ENCODE measurements at regions not wholly inside any gene's neighbourhood (a gene's known extent, or its start where the extent isn't known, plus 50 kb on each side); places are given as distances from the start of the nearest gene placed in this dataset.

GRCh38 chr9:73470766-73471165, 319.1 kb downstream of the ANXA1 start:
- no peak overlapping the region for H3K4me3 ChIP-seq (ENCODE audit: low read depth, low read length)
- TF ChIP-seq CTCF (IDR thresholded peaks at IDR 0.05; ENCODE audit: insufficient read depth, low read depth, low read length, missing control alignments), result no peak
- DNase-seq (ENCODE audit: low read depth), result no peak

GRCh38 chr9:73474002-73474600, 322.4 kb downstream of the ANXA1 start:
- no peak for TF ChIP-seq CTCF (IDR thresholded peaks at IDR 0.05; ENCODE audit: insufficient read depth, low read depth, low read length, missing control alignments)
- no peak overlapping the region for H3K4me3 ChIP-seq (ENCODE audit: low read depth, low read length)
- no peak for DNase-seq (ENCODE audit: low read depth)

GRCh38 chr9:73474625-73475024, 323.0 kb downstream of the ANXA1 start:
- no peak for DNase-seq (ENCODE audit: low read depth)
- no peak overlapping the region for H3K4me3 ChIP-seq (ENCODE audit: low read depth, low read length)
- no peak for TF ChIP-seq CTCF (IDR thresholded peaks at IDR 0.05; ENCODE audit: insufficient read depth, low read depth, low read length, missing control alignments)

GRCh38 chr9:73494894-73495293, 343.2 kb downstream of the ANXA1 start:
- no peak overlapping the region for H3K4me3 ChIP-seq (ENCODE audit: low read depth, low read length)
- no peak for DNase-seq (ENCODE audit: low read depth)
- no peak for TF ChIP-seq CTCF (IDR thresholded peaks at IDR 0.05; ENCODE audit: insufficient read depth, low read depth, low read length, missing control alignments)

GRCh38 chr9:73497796-73498195, 346.1 kb downstream of the ANXA1 start:
- TF ChIP-seq CTCF (IDR thresholded peaks at IDR 0.05; ENCODE audit: insufficient read depth, low read depth, low read length, missing control alignments), result no peak
- no peak overlapping the region for H3K4me3 ChIP-seq (ENCODE audit: low read depth, low read length)
- no peak for DNase-seq (ENCODE audit: low read depth)

- no peak overlapping the region for H3K4me3 ChIP-seq (ENCODE audit: low read depth, low read length)
- no peak for TF ChIP-seq CTCF (IDR thresholded peaks at IDR 0.05; ENCODE audit: insufficient read depth, low read depth, low read length, missing control alignments)
- no peak for DNase-seq (ENCODE audit: low read depth)
Observed at GRCh38 chr9:73515216-73515615, 363.6 kb downstream of the ANXA1 start.

GRCh38 chr9:73523391-73523790, 371.7 kb downstream of the ANXA1 start:
- no peak for DNase-seq (ENCODE audit: low read depth)
- no peak overlapping the region for H3K4me3 ChIP-seq (ENCODE audit: low read depth, low read length)
- no peak for TF ChIP-seq CTCF (IDR thresholded peaks at IDR 0.05; ENCODE audit: insufficient read depth, low read depth, low read length, missing control alignments)
